ENCODE measurements at regions not wholly inside any gene's neighbourhood (a gene's known extent, or its start where the extent isn't known, plus 50 kb on each side); places are given as distances from the start of the nearest gene placed in this dataset.

DNA sequence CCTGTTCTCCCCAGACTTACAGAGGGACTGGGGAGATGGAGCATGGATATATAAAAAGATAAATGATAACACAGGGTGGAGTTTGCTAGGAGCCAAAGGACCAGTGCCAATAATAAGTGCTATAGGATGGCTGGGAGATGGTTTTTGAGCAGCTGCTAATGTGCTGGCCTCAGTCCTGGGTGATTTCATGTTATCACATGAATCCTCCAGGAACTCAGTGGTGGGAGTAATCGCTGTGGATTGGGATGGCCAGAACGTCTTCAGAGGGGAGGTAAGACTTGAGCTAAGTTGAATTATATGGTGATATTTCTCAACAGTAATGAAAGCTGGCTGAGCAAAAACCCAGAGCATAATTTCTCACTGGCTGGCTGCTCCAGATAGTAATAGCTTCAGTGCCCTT lies 441.4 kb downstream of the SLC4A3 start:
- TF ChIP-seq, protein P1, sequence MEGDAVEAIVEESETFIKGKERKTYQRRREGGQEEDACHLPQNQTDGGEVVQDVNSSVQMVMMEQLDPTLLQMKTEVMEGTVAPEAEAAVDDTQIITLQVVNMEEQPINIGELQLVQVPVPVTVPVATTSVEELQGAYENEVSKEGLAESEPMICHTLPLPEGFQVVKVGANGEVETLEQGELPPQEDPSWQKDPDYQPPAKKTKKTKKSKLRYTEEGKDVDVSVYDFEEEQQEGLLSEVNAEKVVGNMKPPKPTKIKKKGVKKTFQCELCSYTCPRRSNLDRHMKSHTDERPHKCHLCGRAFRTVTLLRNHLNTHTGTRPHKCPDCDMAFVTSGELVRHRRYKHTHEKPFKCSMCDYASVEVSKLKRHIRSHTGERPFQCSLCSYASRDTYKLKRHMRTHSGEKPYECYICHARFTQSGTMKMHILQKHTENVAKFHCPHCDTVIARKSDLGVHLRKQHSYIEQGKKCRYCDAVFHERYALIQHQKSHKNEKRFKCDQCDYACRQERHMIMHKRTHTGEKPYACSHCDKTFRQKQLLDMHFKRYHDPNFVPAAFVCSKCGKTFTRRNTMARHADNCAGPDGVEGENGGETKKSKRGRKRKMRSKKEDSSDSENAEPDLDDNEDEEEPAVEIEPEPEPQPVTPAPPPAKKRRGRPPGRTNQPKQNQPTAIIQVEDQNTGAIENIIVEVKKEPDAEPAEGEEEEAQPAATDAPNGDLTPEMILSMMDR (IDR thresholded peaks at IDR 0.05; ENCODE audit: insufficient read depth, low read depth, low read length): no peak

DNA sequence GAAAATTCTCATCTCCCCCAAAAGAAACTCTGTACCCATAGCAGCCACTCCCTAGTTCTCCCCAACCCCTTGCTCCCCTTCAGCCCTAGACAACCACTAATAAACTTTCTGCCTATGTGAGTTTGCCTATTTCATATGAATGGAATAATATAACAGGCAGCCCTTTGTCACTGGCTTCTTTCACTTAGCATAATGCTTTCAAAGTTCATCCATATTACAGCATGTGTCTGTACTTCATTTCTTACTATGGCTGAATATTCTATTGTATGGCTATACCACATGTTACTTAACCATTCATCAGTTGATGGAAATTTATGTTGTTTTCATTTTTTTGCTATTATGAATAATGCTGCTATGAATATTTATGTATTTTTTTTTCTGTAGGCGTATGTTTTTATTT lies 442.9 kb downstream of the SLC4A3 start:
- H3K4me3 ChIP-seq (ENCODE audit: low read depth, low read length): no peak overlapping the region

More for the DNA sequence above, 441.4 kb downstream of the SLC4A3 start:
- no peak for DNase-seq (ENCODE audit: low read depth)
- no peak overlapping the region for H3K4me3 ChIP-seq (ENCODE audit: low read depth, low read length)

DNA sequence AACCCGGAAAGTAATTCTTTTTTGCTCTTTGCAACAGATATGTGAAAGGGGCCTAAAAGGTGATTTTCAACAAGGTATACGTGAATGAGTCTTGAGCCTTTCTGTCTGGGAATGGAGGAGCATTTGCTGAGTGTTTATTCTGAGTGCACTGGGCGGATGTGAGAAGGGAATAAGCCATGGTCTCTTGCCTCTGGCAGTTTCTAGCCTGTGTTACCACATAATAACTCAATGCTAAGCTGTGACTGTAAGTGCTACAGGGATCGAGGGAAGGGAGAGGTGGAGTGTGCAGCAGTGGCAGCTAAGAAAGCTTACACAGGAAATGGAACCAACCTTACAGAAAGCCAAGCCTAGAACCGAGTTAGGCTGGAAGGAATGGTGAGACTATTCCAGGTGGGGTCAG lies 444.3 kb downstream of the SLC4A3 start:
- TF ChIP-seq, protein P1 (IDR thresholded peaks at IDR 0.05; ENCODE audit: insufficient read depth, low read depth, low read length): no peak
- no peak for DNase-seq (ENCODE audit: low read depth)
- H3K4me3 ChIP-seq (ENCODE audit: low read depth, low read length): no peak overlapping the region

More for the DNA sequence above, 442.9 kb downstream of the SLC4A3 start:
- TF ChIP-seq, protein P1 (IDR thresholded peaks at IDR 0.05; ENCODE audit: insufficient read depth, low read depth, low read length): no peak
- no peak for DNase-seq (ENCODE audit: low read depth)

DNA sequence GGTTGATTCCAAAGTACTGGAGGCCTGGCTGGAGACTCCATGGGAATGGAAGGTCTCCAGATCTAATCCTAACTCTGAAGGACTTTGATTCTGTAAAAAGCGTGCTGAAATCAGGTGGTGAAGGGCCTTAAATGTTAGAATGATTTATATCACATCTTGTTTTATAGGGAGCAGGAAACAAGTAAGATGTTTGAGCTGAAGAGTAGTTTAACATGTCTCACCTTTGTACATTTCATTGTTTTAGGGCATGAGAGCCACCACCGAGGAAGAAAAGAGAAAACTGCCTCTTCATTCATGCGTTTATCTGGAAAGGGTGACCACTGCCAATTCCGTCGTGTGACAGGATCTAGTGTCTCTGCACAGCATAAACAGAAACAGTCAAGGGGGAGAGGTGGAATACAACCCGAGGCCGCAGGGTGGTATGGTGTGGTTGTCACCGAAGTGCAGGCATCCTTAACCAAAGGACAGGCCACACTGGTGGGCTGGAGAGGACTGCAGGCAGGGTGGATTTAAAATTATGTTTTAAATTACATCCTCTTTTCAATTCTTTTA lies 445.3 kb downstream of the SLC4A3 start:
- no peak overlapping the region for H3K4me3 ChIP-seq (ENCODE audit: low read depth, low read length)
- TF ChIP-seq, protein P1 (IDR thresholded peaks at IDR 0.05; ENCODE audit: insufficient read depth, low read depth, low read length): no peak
- DNase-seq (ENCODE audit: low read depth): no peak

DNA sequence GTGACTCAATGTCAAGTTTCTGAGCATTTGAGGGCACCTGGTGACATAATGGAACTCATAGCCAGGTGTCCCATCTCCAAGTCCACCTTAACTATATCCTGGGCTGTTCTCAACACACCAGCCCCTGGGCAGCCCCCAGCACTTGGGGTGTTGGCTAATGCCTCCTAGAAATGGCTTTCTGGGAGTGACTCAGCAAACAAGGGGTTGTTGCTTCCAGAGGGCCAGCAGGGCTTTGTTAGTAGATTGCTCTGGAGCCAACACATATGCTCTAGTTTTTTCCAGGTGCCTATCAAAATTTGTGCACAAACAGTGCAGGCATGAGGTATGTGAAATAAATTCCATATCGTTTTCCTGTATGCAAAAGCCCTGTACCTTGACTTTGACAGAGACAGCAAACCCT lies 448.4 kb downstream of the SLC4A3 start:
- TF ChIP-seq, protein P1 (IDR thresholded peaks at IDR 0.05; ENCODE audit: insufficient read depth, low read depth, low read length): no peak
- DNase-seq (ENCODE audit: low read depth): no peak
- no peak overlapping the region for H3K4me3 ChIP-seq (ENCODE audit: low read depth, low read length)

DNA sequence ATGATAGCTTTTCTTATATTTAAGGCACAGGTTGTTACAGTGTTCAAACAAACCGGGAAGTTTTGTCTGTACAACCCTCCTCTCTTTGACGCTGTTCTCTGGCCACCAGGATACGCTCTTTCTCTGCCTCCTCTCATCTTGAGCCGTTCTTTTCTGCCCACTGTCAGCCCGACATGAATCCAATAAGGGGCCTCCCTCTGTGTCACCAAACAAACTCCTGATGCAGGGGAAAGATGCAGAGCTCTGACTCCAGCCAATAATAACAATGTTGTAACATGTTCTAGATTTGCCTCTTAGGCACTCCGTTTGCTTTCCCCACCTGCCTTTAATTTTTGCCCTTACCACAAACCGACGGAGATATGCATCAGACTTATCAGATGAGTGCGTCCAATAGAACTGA lies 449.3 kb downstream of the SLC4A3 start:
- no peak overlapping the region for H3K4me3 ChIP-seq (ENCODE audit: low read depth, low read length)
- DNase-seq (ENCODE audit: low read depth): peak; percentile 75
- TF ChIP-seq, protein P1 (IDR thresholded peaks at IDR 0.05; ENCODE audit: insufficient read depth, low read depth, low read length): peak; percentile 47

DNA sequence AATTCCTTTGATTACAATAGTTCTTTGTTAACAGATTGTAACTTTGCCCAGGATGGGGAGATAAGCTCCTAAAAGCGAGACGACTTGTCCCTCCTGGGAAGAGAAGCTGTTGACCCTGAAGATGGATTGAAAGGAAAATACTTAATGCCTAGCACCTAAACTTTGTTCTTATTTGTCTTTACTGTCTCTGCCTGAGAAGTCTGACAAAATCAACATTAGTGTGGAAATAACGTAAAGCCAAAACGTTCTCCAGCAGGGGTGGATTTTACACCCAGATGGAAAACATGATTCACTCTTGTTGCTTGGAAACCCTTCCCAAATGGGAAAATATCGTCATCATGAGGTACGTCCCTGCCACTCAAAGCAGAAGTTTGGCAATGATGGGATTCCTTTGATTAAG lies 450.1 kb downstream of the SLC4A3 start:
- no peak overlapping the region for H3K4me3 ChIP-seq (ENCODE audit: low read depth, low read length)
- peak; percentile 61 for DNase-seq (ENCODE audit: low read depth)

More for the DNA sequence above, 450.1 kb downstream of the SLC4A3 start:
- TF ChIP-seq, protein P1 (IDR thresholded peaks at IDR 0.05; ENCODE audit: insufficient read depth, low read depth, low read length): no peak
